GM12891 (cell line): ENCODE measurements at regions not wholly inside any gene's neighbourhood (a gene's known extent, or its start where the extent isn't known, plus 50 kb on each side); places are given as distances from the start of the nearest gene placed in this dataset.

ENCODE experiments used
- PAX5 ChIP-seq: IDR thresholded peaks from 2 replicates; pipeline ENCODE4 v1.6.1; 2011; ENCODE audit warnings: low read length, moderate library complexity, mild to moderate bottlenecking; ENCODE audit not compliant: insufficient read depth, severe bottlenecking
- POLR2A ChIP-seq: IDR thresholded peaks from 2 replicates; pipeline ENCODE4 v1.6.1; 2011; ENCODE audit warnings: low read depth, low read length, control low read depth
- POLR2AphosphoS5 ChIP-seq: IDR thresholded peaks from 2 replicates; pipeline ENCODE4 v1.6.1; 2011; ENCODE audit warnings: low read depth, low read length, control low read depth
- SPI1 ChIP-seq: IDR thresholded peaks from 2 replicates; pipeline ENCODE4 v1.6.1; 2011; ENCODE audit warnings: low read depth, low read length, control low read depth
- TAF1 ChIP-seq: IDR thresholded peaks from 2 replicates; pipeline ENCODE4 v1.6.1; 2011; ENCODE audit warnings: low read depth, low read length, control low read depth

- TF ChIP-seq POLR2A (no peak), POLR2AphosphoS5 (no peak), SPI1 (no peak), TAF1 (no peak), PAX5 (no peak)
These were observed 304.9 kb downstream of the PCDH20 start for GRCh38 chr13:61110732-61111131.
